Brain microvascular endothelial cell (primary cell): ENCODE measurements at regions not wholly inside any gene's neighbourhood (a gene's known extent, or its start where the extent isn't known, plus 50 kb on each side); places are given as distances from the start of the nearest gene placed in this dataset.
A peak's percentile ranks its signal among the peaks of the same experiment; 100 is the strongest.

ENCODE experiments used
- DNase-seq: peaks from one replicate; pipeline ENCODE4 v3.0.0-alpha.2; 2020
- H3K27ac ChIP-seq: fragments of 250-450 bp; sonication (Bioruptor Pico); 2 replicates; pipeline ENCODE4 v1.5.1; 2020; ENCODE audit warnings: mild to moderate bottlenecking, moderate library complexity
- H3K27me3 ChIP-seq: fragments of 250-450 bp; sonication (Bioruptor Pico); replicated peaks from 2 replicates; pipeline ENCODE4 v1.5.1; 2020; ENCODE audit warnings: mild to moderate bottlenecking
- H3K36me3 ChIP-seq: fragments of 250-450 bp; sonication (Bioruptor Pico); replicated peaks from 2 replicates; pipeline ENCODE4 v1.5.1; 2020; ENCODE audit warnings: mild to moderate bottlenecking
- H3K4me3 ChIP-seq: 2 replicates; pipeline ENCODE4 v1.5.1; 2011; ENCODE audit warnings: low read depth, mild to moderate bottlenecking, control low read depth, low read length, moderate library complexity
- CTCF ChIP-seq: IDR thresholded peaks from 2 replicates; pipeline ENCODE4 v1.5.1; 2011; ENCODE audit warnings: low read depth, mild to moderate bottlenecking, moderate library complexity, low read length, control low read depth, inconsistent platforms; ENCODE audit errors: missing control alignments
- in situ Hi-C: cut with HindIII; loops from 2 replicates; pipeline ENCODE4 v1.10.0; 2017; ENCODE audit warnings: low sequenced_read_pairs, low pct_ligation_motif_present

DNA sequence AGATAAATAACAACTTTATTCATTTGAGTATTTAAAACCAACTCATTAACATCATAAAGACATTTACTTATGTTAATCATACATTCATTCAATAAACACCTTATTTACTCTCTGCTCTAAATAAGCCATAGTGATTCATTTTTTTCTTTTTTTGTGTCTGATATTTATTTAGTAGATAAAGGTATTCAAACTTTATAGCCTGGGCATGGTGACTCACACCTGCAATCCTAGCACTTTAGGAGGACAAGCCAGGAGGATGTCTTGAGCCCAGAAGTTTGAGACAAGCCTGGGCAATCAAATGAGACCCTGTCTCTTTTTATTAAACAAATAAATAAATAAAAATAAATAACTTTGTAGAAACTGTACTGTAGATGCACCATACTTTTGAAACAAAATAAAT is 771.3 kb upstream of the PCDH7 start:
- Histone ChIP-seq H3K36me3 (no peaks in the 10 kb centered on the region), H3K4me3 (no peak overlapping the region), H3K27me3 (no peaks in the 10 kb centered on the region), H3K27ac (no peak overlapping the region)
- in situ Hi-C loops, result no loop called here
- TF ChIP-seq CTCF, result no peak
- DNase-seq, result no peak

DNA sequence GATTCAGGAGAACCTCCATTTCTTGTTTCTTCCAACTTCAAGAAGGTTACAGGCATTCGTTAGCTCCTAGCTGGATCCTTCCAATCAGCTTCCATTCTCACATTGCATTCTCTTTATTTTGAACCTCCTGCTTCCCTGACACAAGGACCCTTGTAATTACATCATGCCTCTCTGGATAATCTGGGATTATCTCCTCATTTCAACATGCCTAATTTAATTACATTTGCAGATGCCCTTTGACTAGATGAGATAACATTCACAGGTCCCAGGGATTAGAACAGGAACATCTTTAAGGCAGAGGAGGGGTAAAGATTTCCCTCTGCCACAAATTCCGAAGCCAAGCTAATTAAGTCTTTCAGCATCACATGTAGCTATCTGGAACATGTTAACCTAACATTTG is 753.8 kb upstream of the PCDH7 start:
- no peak for DNase-seq
- no peak overlapping the region for H3K27ac ChIP-seq
- in situ Hi-C loops, result no loop called here
- H3K36me3 ChIP-seq, result no peaks in the 10 kb centered on the region
- no peak for TF ChIP-seq CTCF
- no peaks in the 10 kb centered on the region for H3K27me3 ChIP-seq
- no peak overlapping the region for H3K4me3 ChIP-seq

DNA sequence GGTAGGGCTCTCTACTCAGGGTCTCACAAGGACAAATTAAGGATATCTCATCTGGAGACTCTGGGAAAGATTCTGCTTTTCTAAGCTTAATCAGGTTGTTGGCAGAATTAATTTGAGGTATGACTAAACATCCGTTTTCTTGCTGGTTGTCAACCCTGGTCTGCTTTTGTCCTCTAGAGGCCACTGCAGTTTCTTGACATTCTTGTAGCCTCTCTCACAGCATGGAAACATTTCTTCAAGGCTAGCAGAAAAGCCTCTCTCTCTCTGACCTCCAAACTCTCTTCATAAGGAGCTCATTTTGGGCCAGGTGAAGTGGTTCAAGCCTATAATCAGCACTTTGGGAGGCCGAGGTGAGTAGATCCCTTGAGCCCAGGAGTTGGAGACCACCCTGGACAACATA is 749.5 kb upstream of the PCDH7 start:
- peak; percentile 52 for TF ChIP-seq CTCF
- H3K36me3 ChIP-seq, result no peaks in the 10 kb centered on the region
- H3K27me3 ChIP-seq, result no peaks in the 10 kb centered on the region

GRCh38 chr4:29972121-29972520 is 748.0 kb upstream of the PCDH7 start:
- H3K36me3 ChIP-seq, result no peaks in the 10 kb centered on the region
- H3K4me3 ChIP-seq, result no peak overlapping the region
- TF ChIP-seq CTCF, result no peak
- H3K27ac ChIP-seq, result no peak overlapping the region
- DNase-seq, result no peak
- in situ Hi-C loops, result no loop called here
- no peaks in the 10 kb centered on the region for H3K27me3 ChIP-seq

More for the DNA sequence above, 749.5 kb upstream of the PCDH7 start:
- no peak overlapping the region for H3K4me3 ChIP-seq
- no peak overlapping the region for H3K27ac ChIP-seq
- in situ Hi-C loops, result no loop called here
- no peak for DNase-seq

DNA sequence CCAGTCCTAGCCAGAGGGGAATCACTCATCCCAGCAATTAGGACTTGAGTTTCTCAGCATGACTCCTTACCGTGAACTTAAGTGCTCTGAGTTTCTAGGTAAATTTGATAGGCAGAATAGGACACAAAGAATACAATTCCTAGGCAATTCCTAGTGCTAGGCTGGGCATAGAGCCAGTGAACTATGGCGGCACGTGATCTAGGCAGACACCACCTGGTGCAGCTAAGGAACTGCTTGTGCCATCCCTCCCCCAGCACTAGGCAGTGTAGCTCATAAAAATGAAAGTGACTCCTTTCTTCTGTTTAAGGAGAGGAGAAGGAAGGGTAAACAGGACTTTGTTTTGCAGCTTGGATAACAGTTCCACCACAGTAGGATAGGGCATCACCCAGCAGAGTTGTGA is 736.3 kb upstream of the PCDH7 start:
- H3K36me3 ChIP-seq, result no peaks in the 10 kb centered on the region
- no peak overlapping the region for H3K27ac ChIP-seq
- no peak overlapping the region for H3K4me3 ChIP-seq
- in situ Hi-C loops, result no loop called here
- no peak for DNase-seq
- no peak for TF ChIP-seq CTCF
- H3K27me3 ChIP-seq, result no peaks in the 10 kb centered on the region

DNA sequence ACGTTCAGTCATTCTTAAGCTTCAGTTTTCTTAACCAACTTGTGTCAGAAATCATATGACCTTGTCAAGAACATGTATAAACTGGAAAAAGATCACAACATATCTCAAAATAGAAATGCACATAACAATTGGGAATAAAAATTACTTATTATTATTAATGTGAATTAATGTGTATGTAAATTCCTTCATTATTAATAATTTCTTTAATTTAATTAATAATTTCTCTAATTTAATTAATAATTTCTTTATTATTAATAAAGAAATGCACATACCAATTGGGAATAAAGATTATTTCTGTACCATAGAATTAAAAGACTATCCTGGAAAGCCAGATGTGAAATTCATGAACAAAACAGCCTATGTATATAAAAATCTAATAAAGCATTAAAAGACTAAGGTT is 718.5 kb upstream of the PCDH7 start:
- TF ChIP-seq CTCF, result no peak
- in situ Hi-C loops, result no loop called here
- DNase-seq, result no peak
- no peak overlapping the region for H3K4me3 ChIP-seq
- no peak overlapping the region for H3K27ac ChIP-seq
- H3K27me3 ChIP-seq, result no peaks in the 10 kb centered on the region
- H3K36me3 ChIP-seq, result no peaks in the 10 kb centered on the region
